Keratinocyte (primary cell): ENCODE measurements at regions not wholly inside any gene's neighbourhood (a gene's known extent, or its start where the extent isn't known, plus 50 kb on each side); places are given as distances from the start of the nearest gene placed in this dataset.

Experiments
- DNase-seq: peaks from one replicate; pipeline ENCODE4 v3.0.0-alpha.2; 2011; ENCODE audit warnings: low read depth, missing footprints, low spot score
- FAIRE-seq: peaks from 2 replicates; lab custom pipeline; 2011; peaks lifted over from hg19 to GRCh38; lab: Jason Lieb, UNC
- H2AFZ ChIP-seq: 2 replicates; pipeline ENCODE4 v1.6.0; 2012; ENCODE audit warnings: low read length, control low read depth, inconsistent platforms; ENCODE audit not compliant: control insufficient read depth
- H3K27ac ChIP-seq: 2 replicates; pipeline ENCODE4 v1.5.1; 2011; ENCODE audit warnings: low read length; ENCODE audit not compliant: control insufficient read depth, insufficient read depth
- H3K27me3 ChIP-seq: 3 replicates; pipeline ENCODE4 v1.6.0; 2011; ENCODE audit warnings: low read length; ENCODE audit not compliant: control insufficient read depth, insufficient read depth; ENCODE audit errors: extremely low read depth
- H3K36me3 ChIP-seq, 2 experiments: 2 replicates in 1 of 2; 3 replicates in 1 of 2; pipeline ENCODE4 v1.5.1; 2011; ENCODE audit warnings: low read length in 2 of 2, mild to moderate bottlenecking in 1 of 2; ENCODE audit not compliant: control insufficient read depth in 2 of 2, insufficient read depth in 2 of 2; ENCODE audit errors: extremely low read depth in 1 of 2
- H3K4me1 ChIP-seq: 3 replicates; pipeline ENCODE4 v1.5.1; 2011; ENCODE audit warnings: low read length; ENCODE audit not compliant: control insufficient read depth, insufficient read depth; ENCODE audit errors: extremely low read depth
- H3K4me2 ChIP-seq: 3 replicates; pipeline ENCODE4 v1.6.0; 2011; ENCODE audit warnings: low read depth, low read length; ENCODE audit not compliant: control insufficient read depth, insufficient read depth; ENCODE audit errors: extremely low read depth
- H3K4me3 ChIP-seq, 3 experiments: fragments of 200-600 bp in 1 of 3; sonication (generic) in 1 of 3; 2 replicates in 2 of 3; 3 replicates in 1 of 3; pipeline ENCODE4 v1.5.1; 2011 to 2016; ENCODE audit warnings: low read length in 3 of 3, mild to moderate bottlenecking in 3 of 3, control low read depth in 2 of 3, inconsistent platforms in 1 of 3, low read depth in 1 of 3, mixed read lengths in 1 of 3, mixed run types in 1 of 3, moderate library complexity in 1 of 3; ENCODE audit not compliant: control insufficient read depth in 2 of 3, insufficient read depth in 2 of 3; ENCODE audit errors: extremely low read depth in 1 of 3
- H3K79me2 ChIP-seq: 2 replicates; pipeline ENCODE4 v1.6.0; 2012; ENCODE audit warnings: low read length; ENCODE audit not compliant: control insufficient read depth, insufficient read depth
- H3K9ac ChIP-seq: 3 replicates; pipeline ENCODE4 v1.6.0; 2011; ENCODE audit warnings: low read length; ENCODE audit not compliant: control insufficient read depth, insufficient read depth; ENCODE audit errors: extremely low read depth
- H3K9me1 ChIP-seq: 3 replicates; pipeline ENCODE4 v1.6.0; 2011; ENCODE audit warnings: low read length; ENCODE audit not compliant: control insufficient read depth, insufficient read depth; ENCODE audit errors: extremely low read depth
- H3K9me3 ChIP-seq: 2 replicates; pipeline ENCODE4 v1.5.1; 2012; ENCODE audit warnings: low read depth, low read length; ENCODE audit not compliant: control insufficient read depth
- H4K20me1 ChIP-seq: 3 replicates; pipeline ENCODE4 v1.6.0; 2011; ENCODE audit warnings: low read length; ENCODE audit not compliant: control insufficient read depth, insufficient read depth; ENCODE audit errors: extremely low read depth
- EZH2 ChIP-seq: IDR thresholded peaks from one replicate; pipeline ENCODE4 v1.6.1; 2012; ENCODE audit warnings: inconsistent platforms, mild to moderate bottlenecking, low read length, moderate library complexity
- dilution Hi-C: fragments of 300-500 bp; cut with MboI; formaldehyde crosslinking; loops from one replicate; pipeline ENCODE4 v1.7.0; 2020; ENCODE audit warnings: low sequenced_read_pairs; ENCODE audit not compliant: extremely low pct_ligation_motif_present
- TF ChIP-seq, protein P1 (sequence below), 3 experiments: IDR thresholded peaks in 1 of 3; conservative IDR thresholded peaks in 1 of 3; optimal IDR thresholded peaks in 1 of 3; 2 replicates in 2 of 3; 3 replicates in 1 of 3; pipeline versions ENCODE3 to v1.5.1; 2011; ENCODE audit warnings: low read length in 3 of 3, mild to moderate bottlenecking in 3 of 3, moderate library complexity in 2 of 3, control low read depth in 1 of 3, inconsistent platforms in 1 of 3; ENCODE audit not compliant: insufficient read depth in 2 of 3; ENCODE audit errors: extremely low read depth in 1 of 3

DNA sequence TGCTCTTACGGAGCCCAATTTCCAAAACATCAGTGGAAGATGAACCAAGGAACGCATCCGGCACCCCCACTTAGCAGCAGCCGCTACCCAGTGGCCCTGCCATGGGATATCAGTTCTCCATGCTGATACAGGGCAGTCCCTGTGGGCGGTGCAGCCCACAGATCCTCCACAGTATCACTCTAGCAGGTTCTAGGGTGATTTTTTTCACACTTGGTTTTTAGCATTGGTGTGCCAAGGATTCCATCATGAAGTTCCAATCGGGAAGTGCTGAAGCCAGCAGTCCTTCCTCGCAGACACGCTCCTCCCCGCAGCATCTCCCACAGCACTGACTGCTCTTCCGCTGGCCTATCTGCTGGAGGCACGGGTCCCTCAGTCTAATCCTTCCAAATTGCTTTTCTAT lies 261.9 kb downstream of the SYK start:
- H3K4me3 ChIP-seq = no peak overlapping the region
- FAIRE-seq = no peak
- H3K9me1 ChIP-seq = no peaks in the 10 kb centered on the region
- H3K36me3 ChIP-seq = no peaks in the 10 kb centered on the region
- H3K9me3 ChIP-seq = no peaks in the 10 kb centered on the region
- H3K4me1 ChIP-seq = peaks cover 15% of the 10 kb centered on the region
- no peak overlapping the region for H3K4me2 ChIP-seq
- dilution Hi-C loops = no loop called here
- TF ChIP-seq, protein P1, sequence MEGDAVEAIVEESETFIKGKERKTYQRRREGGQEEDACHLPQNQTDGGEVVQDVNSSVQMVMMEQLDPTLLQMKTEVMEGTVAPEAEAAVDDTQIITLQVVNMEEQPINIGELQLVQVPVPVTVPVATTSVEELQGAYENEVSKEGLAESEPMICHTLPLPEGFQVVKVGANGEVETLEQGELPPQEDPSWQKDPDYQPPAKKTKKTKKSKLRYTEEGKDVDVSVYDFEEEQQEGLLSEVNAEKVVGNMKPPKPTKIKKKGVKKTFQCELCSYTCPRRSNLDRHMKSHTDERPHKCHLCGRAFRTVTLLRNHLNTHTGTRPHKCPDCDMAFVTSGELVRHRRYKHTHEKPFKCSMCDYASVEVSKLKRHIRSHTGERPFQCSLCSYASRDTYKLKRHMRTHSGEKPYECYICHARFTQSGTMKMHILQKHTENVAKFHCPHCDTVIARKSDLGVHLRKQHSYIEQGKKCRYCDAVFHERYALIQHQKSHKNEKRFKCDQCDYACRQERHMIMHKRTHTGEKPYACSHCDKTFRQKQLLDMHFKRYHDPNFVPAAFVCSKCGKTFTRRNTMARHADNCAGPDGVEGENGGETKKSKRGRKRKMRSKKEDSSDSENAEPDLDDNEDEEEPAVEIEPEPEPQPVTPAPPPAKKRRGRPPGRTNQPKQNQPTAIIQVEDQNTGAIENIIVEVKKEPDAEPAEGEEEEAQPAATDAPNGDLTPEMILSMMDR (optimal IDR thresholded peaks at IDR 0.05 in 1 of 3, IDR thresholded peaks at IDR 0.05 in 1 of 3, conservative IDR thresholded peaks at IDR 0.05 in 1 of 3; ENCODE audit: extremely low read depth in 1 of 3, insufficient read depth in 2 of 3, low read length in 3 of 3) = no peak
- no peak for TF ChIP-seq EZH2
- H3K9ac ChIP-seq = no peak overlapping the region
- no peaks in the 10 kb centered on the region for H4K20me1 ChIP-seq
- no peak for DNase-seq
- H3K27ac ChIP-seq = no peak overlapping the region
- no peaks in the 10 kb centered on the region for H3K79me2 ChIP-seq
- no peak overlapping the region for H2AFZ ChIP-seq
- H3K27me3 ChIP-seq = peaks cover 11% of the 10 kb centered on the region

- no peak for FAIRE-seq
- no peak overlapping the region for H3K27ac ChIP-seq
- dilution Hi-C loops = no loop called here
Measured at GRCh38 chr9:91065231-91066041, 263.8 kb downstream of the SYK start.

More at GRCh38 chr9:91065231-91066041, 263.8 kb downstream of the SYK start:
- no peaks in the 10 kb centered on the region for H3K36me3 ChIP-seq
- H4K20me1 ChIP-seq = no peaks in the 10 kb centered on the region
- H2AFZ ChIP-seq = no peak overlapping the region
- H3K4me3 ChIP-seq = no peak overlapping the region
- H3K4me2 ChIP-seq = no peak overlapping the region
- H3K9me3 ChIP-seq = no peaks in the 10 kb centered on the region
- no peaks in the 10 kb centered on the region for H3K79me2 ChIP-seq
- H3K27me3 ChIP-seq = peaks cover 11% of the 10 kb centered on the region
- H3K9me1 ChIP-seq = no peaks in the 10 kb centered on the region
- TF ChIP-seq EZH2 = no peak
- TF ChIP-seq, protein P1 (optimal IDR thresholded peaks at IDR 0.05 in 1 of 3, IDR thresholded peaks at IDR 0.05 in 1 of 3, conservative IDR thresholded peaks at IDR 0.05 in 1 of 3; ENCODE audit: extremely low read depth in 1 of 3, insufficient read depth in 2 of 3, low read length in 3 of 3) = no peak
- no peak for DNase-seq
- peaks cover 13% of the 10 kb centered on the region for H3K4me1 ChIP-seq
- no peak overlapping the region for H3K9ac ChIP-seq
